ENCODE measurements at regions not wholly inside any gene's neighbourhood (a gene's known extent, or its start where the extent isn't known, plus 50 kb on each side); places are given as distances from the start of the nearest gene placed in this dataset.

GRCh38 chr2:149732730-149733290 lies 145.2 kb upstream of the MMADHC start:
- no peak overlapping the region for H3K4me2 ChIP-seq (ENCODE audit: unreplicated experiment)

GRCh38 chr2:149732001-149732685 lies 144.6 kb upstream of the MMADHC start:
- no peaks in the 10 kb centered on the region for H3K27me3 ChIP-seq (replicated peaks; ENCODE audit: insufficient read depth)
- H3K9ac ChIP-seq: no peak overlapping the region
- TF ChIP-seq EZH2 (IDR thresholded peaks at IDR 0.05; ENCODE audit: insufficient read depth, poor library complexity, severe bottlenecking): no peak
- no peak for TF ChIP-seq EZH2phosphoT487 (IDR thresholded peaks at IDR 0.05; ENCODE audit: insufficient read depth, low read depth)
- H3K9me3 ChIP-seq (ENCODE audit: low read depth): no peaks in the 10 kb centered on the region
- in situ Hi-C loops (cut with MboI): no loop called here
- 47 to 52% methylated on average over 4 of the region's 4 CpGs for WGBS, 2 experiments (ENCODE audit: low coverage in 1 of 2, low lambda C conversion rate in 2 of 2, missing lambda C conversion rate in 2 of 2)
- H3K4me3 ChIP-seq: no peak overlapping the region
- H3K4me2 ChIP-seq (ENCODE audit: unreplicated experiment): no peak overlapping the region
- peaks cover 35% of the 10 kb centered on the region for H3K4me1 ChIP-seq (ENCODE audit: insufficient read depth)
- H4K20me1 ChIP-seq (ENCODE audit: insufficient read depth): no peaks in the 10 kb centered on the region
- no peaks in the 10 kb centered on the region for H3K36me3 ChIP-seq (ENCODE audit: low read depth)
- peaks cover 19% of the 10 kb centered on the region for H3F3A ChIP-seq (ENCODE audit: insufficient read depth)
- DNase-seq: peak; percentile 76
- no peaks in the 10 kb centered on the region for H3K9me2 ChIP-seq (ENCODE audit: insufficient read depth)
- no peak overlapping the region for H2AFZ ChIP-seq
- peak overlapping the region; percentile 44 for H3K27ac ChIP-seq
- no peaks in the 10 kb centered on the region for H3K79me2 ChIP-seq (ENCODE audit: insufficient read depth)

More at GRCh38 chr2:149732730-149733290, 145.2 kb upstream of the MMADHC start:
- no peak overlapping the region for H3K4me3 ChIP-seq
- H3K36me3 ChIP-seq (ENCODE audit: low read depth): no peaks in the 10 kb centered on the region
- H3K79me2 ChIP-seq (ENCODE audit: insufficient read depth): no peaks in the 10 kb centered on the region
- TF ChIP-seq EZH2 (IDR thresholded peaks at IDR 0.05; ENCODE audit: insufficient read depth, poor library complexity, severe bottlenecking) (no peak), EZH2phosphoT487 (IDR thresholded peaks at IDR 0.05; ENCODE audit: insufficient read depth, low read depth) (no peak)
- WGBS, 2 experiments (ENCODE audit: low coverage in 1 of 2, low lambda C conversion rate in 2 of 2, missing lambda C conversion rate in 2 of 2): 97 to 100% methylated on average over 1 of the region's 1 CpG
- H3K27ac ChIP-seq: peak overlapping the region; percentile 44; the same call in 1 of the 2 replicates
- H3K9me3 ChIP-seq (ENCODE audit: low read depth): no peaks in the 10 kb centered on the region
- H2AFZ ChIP-seq: no peak overlapping the region
- H3K4me1 ChIP-seq (ENCODE audit: insufficient read depth): peaks cover 37% of the 10 kb centered on the region
- no peaks in the 10 kb centered on the region for H3K9me2 ChIP-seq (ENCODE audit: insufficient read depth)
- H3K27me3 ChIP-seq (replicated peaks; ENCODE audit: insufficient read depth): no peaks in the 10 kb centered on the region
- H3F3A ChIP-seq (ENCODE audit: insufficient read depth): peaks cover 19% of the 10 kb centered on the region
- in situ Hi-C loops (cut with MboI): no loop called here
- H4K20me1 ChIP-seq (ENCODE audit: insufficient read depth): no peaks in the 10 kb centered on the region
- DNase-seq: no peak
- no peak overlapping the region for H3K9ac ChIP-seq

GRCh38 chr2:149731079-149731478 lies 143.5 kb upstream of the MMADHC start:
- Histone ChIP-seq H2AFZ (no peak overlapping the region), H3K4me1 (ENCODE audit: insufficient read depth) (peaks cover 35% of the 10 kb centered on the region), H3K4me3 (no peak overlapping the region), H3K9me3 (ENCODE audit: low read depth) (no peaks in the 10 kb centered on the region), H3K36me3 (ENCODE audit: low read depth) (no peaks in the 10 kb centered on the region), H3K9ac (no peak overlapping the region), H3F3A (ENCODE audit: insufficient read depth) (peaks cover 19% of the 10 kb centered on the region), H4K20me1 (ENCODE audit: insufficient read depth) (no peaks in the 10 kb centered on the region), H3K9me2 (ENCODE audit: insufficient read depth) (no peaks in the 10 kb centered on the region), H3K4me2 (ENCODE audit: unreplicated experiment) (no peak overlapping the region), H3K27ac (no peak overlapping the region), H3K79me2 (ENCODE audit: insufficient read depth) (no peaks in the 10 kb centered on the region), H3K27me3 (replicated peaks; ENCODE audit: insufficient read depth) (no peaks in the 10 kb centered on the region)
- TF ChIP-seq EZH2phosphoT487 (IDR thresholded peaks at IDR 0.05; ENCODE audit: insufficient read depth, low read depth) (no peak), EZH2 (IDR thresholded peaks at IDR 0.05; ENCODE audit: insufficient read depth, poor library complexity, severe bottlenecking) (no peak)
- in situ Hi-C loops (cut with MboI): no loop called here
- WGBS, 2 experiments (ENCODE audit: low coverage in 1 of 2, low lambda C conversion rate in 2 of 2, missing lambda C conversion rate in 2 of 2): 65 to 67% methylated on average over 3 of the region's 3 CpGs
- DNase-seq: no peak

- no peak overlapping the region for H3K4me3 ChIP-seq
- no peak for TF ChIP-seq EZH2phosphoT487 (IDR thresholded peaks at IDR 0.05; ENCODE audit: insufficient read depth, low read depth)
- no peak for TF ChIP-seq EZH2 (IDR thresholded peaks at IDR 0.05; ENCODE audit: insufficient read depth, poor library complexity, severe bottlenecking)
- WGBS, 2 experiments (ENCODE audit: low coverage in 1 of 2, low lambda C conversion rate in 2 of 2, missing lambda C conversion rate in 2 of 2): 79 to 93% methylated on average over 3 of the region's 3 CpGs
- H3F3A ChIP-seq (ENCODE audit: insufficient read depth): peaks cover 19% of the 10 kb centered on the region
- H2AFZ ChIP-seq: no peak overlapping the region
- no peaks in the 10 kb centered on the region for H3K9me3 ChIP-seq (ENCODE audit: low read depth)
- in situ Hi-C loops (cut with MboI): no loop called here
- H4K20me1 ChIP-seq (ENCODE audit: insufficient read depth): no peaks in the 10 kb centered on the region
- H3K9ac ChIP-seq: no peak overlapping the region
- no peaks in the 10 kb centered on the region for H3K9me2 ChIP-seq (ENCODE audit: insufficient read depth)
- H3K27me3 ChIP-seq (replicated peaks; ENCODE audit: insufficient read depth): no peaks in the 10 kb centered on the region
- H3K79me2 ChIP-seq (ENCODE audit: insufficient read depth): no peaks in the 10 kb centered on the region
- DNase-seq: no peak
- no peak overlapping the region for H3K27ac ChIP-seq
- no peaks in the 10 kb centered on the region for H3K36me3 ChIP-seq (ENCODE audit: low read depth)
- no peak overlapping the region for H3K4me2 ChIP-seq (ENCODE audit: unreplicated experiment)
- peaks cover 31% of the 10 kb centered on the region for H3K4me1 ChIP-seq (ENCODE audit: insufficient read depth)
Observed at GRCh38 chr2:149729586-149729985, 142.0 kb upstream of the MMADHC start.
